ENCODE measurements at regions not wholly inside any gene's neighbourhood (a gene's known extent, or its start where the extent isn't known, plus 50 kb on each side); places are given as distances from the start of the nearest gene placed in this dataset.

DNA sequence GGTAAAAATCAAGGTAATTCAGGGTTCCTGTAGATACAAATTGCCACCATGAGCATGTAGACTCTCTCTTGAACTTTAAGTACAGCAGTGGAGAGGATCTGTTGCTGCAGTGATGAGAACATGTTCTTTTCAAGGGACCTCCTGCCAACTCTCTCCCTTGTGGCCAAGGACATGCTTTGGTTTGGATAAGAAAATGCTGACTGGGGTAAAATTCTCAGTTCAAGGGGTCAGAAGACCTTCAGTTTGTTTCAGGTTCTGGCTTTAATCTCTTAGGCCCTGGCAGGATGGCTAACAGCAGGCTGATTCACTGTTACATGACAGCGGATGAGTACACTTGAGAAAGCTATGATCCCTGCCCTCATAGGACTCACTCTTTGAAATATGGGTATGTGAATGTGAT is 299.2 kb upstream of the NMUR2 start:
- Histone ChIP-seq H3K4me3 (ENCODE audit: low read depth, low read length) (no peak overlapping the region), H3K9me3 (ENCODE audit: control insufficient read depth, insufficient read depth, low read length) (no peaks in the 10 kb centered on the region), H3K27ac (ENCODE audit: low read depth, low read length) (no peak overlapping the region), H3K27me3 (ENCODE audit: control insufficient read depth, insufficient read depth, low read length) (no peaks in the 10 kb centered on the region)
- no peak for DNase-seq (ENCODE audit: low read depth, low spot score)
- ChIA-PET CTCF (no interaction called here), POLR2A (no interaction called here)
- TF ChIP-seq, protein P1, sequence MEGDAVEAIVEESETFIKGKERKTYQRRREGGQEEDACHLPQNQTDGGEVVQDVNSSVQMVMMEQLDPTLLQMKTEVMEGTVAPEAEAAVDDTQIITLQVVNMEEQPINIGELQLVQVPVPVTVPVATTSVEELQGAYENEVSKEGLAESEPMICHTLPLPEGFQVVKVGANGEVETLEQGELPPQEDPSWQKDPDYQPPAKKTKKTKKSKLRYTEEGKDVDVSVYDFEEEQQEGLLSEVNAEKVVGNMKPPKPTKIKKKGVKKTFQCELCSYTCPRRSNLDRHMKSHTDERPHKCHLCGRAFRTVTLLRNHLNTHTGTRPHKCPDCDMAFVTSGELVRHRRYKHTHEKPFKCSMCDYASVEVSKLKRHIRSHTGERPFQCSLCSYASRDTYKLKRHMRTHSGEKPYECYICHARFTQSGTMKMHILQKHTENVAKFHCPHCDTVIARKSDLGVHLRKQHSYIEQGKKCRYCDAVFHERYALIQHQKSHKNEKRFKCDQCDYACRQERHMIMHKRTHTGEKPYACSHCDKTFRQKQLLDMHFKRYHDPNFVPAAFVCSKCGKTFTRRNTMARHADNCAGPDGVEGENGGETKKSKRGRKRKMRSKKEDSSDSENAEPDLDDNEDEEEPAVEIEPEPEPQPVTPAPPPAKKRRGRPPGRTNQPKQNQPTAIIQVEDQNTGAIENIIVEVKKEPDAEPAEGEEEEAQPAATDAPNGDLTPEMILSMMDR (IDR thresholded peaks at IDR 0.05; ENCODE audit: low read depth, low read length): no peak

DNA sequence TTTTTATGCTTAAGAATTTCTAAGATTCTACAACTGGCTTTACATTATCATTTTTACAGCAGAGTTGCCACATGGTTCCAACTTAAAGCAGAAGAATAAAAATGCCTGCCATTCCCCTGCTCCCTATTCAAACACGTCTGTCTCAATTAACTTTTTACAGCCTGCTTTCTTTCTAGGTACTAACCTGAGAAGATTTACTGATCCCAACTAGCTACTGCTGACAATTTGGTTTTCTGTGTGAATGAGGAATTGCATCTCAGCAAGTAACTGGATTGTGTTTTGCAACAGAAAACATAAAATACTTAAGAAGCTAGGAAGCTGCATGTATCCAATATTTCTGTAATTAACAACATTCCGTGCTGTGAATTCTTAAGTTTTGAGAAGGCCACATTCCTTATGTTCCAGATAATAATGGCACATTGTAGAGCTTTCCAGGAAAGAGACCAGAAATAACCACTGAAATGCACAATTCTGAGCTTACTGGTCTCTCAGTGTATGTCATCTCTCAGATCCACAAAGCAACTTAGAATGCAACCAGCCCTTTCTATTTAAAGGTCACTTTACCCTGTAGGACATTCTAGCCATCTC is 306.8 kb upstream of the NMUR2 start:
- ChIA-PET CTCF (no interaction called here), POLR2A (no interaction called here)
- Histone ChIP-seq H3K4me3 (ENCODE audit: low read depth, low read length) (no peak overlapping the region), H3K27ac (ENCODE audit: low read depth, low read length) (no peak overlapping the region), H3K27me3 (ENCODE audit: control insufficient read depth, insufficient read depth, low read length) (no peaks in the 10 kb centered on the region), H3K9me3 (ENCODE audit: control insufficient read depth, insufficient read depth, low read length) (no peaks in the 10 kb centered on the region)
- TF ChIP-seq, protein P1 (IDR thresholded peaks at IDR 0.05; ENCODE audit: low read depth, low read length): no peak
- DNase-seq (ENCODE audit: low read depth, low spot score): no peak

DNA sequence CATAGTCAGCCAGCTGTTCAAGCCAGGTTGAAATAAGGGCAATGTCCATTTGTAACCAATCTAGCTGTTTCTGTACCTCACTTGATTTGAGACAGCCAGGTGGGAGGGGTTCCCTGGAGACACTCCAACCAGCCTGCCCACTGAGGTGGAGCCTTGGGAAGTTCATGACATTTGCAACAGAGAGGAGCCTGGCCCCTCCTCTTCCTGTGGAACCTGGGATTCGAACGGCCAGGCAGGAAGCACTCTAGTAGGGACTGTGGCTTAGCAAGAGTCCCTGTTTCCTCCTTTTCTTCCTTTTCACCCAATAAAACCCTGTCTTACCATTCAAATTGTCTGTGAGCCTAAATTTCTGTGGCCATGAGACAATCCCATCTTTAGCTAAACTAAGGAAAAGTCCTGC is 312.3 kb upstream of the NMUR2 start:
- no peak for DNase-seq (ENCODE audit: low read depth, low spot score)
- Histone ChIP-seq H3K27me3 (ENCODE audit: control insufficient read depth, insufficient read depth, low read length) (no peaks in the 10 kb centered on the region), H3K9me3 (ENCODE audit: control insufficient read depth, insufficient read depth, low read length) (peaks cover 7% of the 10 kb centered on the region; the same call in 1 of the 2 replicates), H3K27ac (ENCODE audit: low read depth, low read length) (no peak overlapping the region), H3K4me3 (ENCODE audit: low read depth, low read length) (no peak overlapping the region)
- ChIA-PET CTCF (no interaction called here), POLR2A (interaction anchor here (0.6 kb wide), 1 partner anchor 513 kb away, joined by 3 read pairs; no protein-coding TSS in a partner anchor)
- TF ChIP-seq, protein P1 (IDR thresholded peaks at IDR 0.05; ENCODE audit: low read depth, low read length): no peak

DNA sequence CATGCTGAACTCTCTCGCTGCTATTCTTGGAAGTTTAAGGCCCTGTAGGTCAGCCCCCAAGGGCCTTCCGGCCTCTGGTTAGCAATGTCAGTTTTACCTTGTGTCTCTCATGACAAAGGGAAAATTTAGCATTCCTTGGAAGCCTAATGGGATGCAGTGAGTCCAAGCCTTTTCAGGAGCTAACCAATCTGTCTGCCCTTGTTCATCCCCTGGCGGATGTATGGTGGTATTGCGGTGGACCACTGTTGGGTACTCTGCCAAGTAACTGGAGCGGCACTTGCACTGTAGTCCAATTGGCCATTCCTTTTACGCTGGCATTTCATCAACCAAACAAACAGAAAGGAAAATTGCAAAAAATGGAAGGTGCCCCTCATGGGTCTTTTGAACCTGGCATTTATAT is 318.4 kb upstream of the NMUR2 start:
- POLR2A ChIA-PET: no interaction called here
- Histone ChIP-seq H3K27me3 (ENCODE audit: control insufficient read depth, insufficient read depth, low read length) (no peaks in the 10 kb centered on the region), H3K27ac (ENCODE audit: low read depth, low read length) (no peak overlapping the region), H3K4me3 (ENCODE audit: low read depth, low read length) (no peak overlapping the region), H3K9me3 (ENCODE audit: control insufficient read depth, insufficient read depth, low read length) (peaks cover 17% of the 10 kb centered on the region; the same call in 1 of the 2 replicates)
- TF ChIP-seq, protein P1 (IDR thresholded peaks at IDR 0.05; ENCODE audit: low read depth, low read length): no peak
- CTCF ChIA-PET: no interaction called here
- no peak for DNase-seq (ENCODE audit: low read depth, low spot score)

DNA sequence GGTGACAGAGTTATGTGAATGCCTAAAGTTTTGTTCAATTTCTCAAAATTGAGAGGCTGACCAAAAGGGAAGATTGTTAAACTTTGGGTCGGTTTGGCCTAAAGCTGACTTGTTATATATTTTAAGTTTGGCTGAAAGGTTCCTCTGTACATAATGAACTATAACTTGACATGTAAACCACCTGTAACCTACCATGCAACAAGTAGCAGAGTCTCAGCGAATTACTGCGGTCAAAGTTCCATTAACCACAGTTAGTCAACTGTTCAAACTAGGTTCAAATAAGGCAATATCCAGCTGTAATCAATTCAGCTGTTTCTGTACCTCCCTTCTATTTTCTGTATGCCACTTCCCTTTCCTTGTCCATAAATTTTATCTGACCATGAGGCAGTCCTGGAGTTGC is 325.1 kb upstream of the NMUR2 start:
- no peaks in the 10 kb centered on the region for H3K27me3 ChIP-seq (ENCODE audit: control insufficient read depth, insufficient read depth, low read length)
- POLR2A ChIA-PET: no interaction called here
- H3K9me3 ChIP-seq (ENCODE audit: control insufficient read depth, insufficient read depth, low read length): peaks cover 3% of the 10 kb centered on the region
- no peak overlapping the region for H3K4me3 ChIP-seq (ENCODE audit: low read depth, low read length)
- CTCF ChIA-PET: no interaction called here
- DNase-seq (ENCODE audit: low read depth, low spot score): no peak
- H3K27ac ChIP-seq (ENCODE audit: low read depth, low read length): no peak overlapping the region
- TF ChIP-seq, protein P1 (IDR thresholded peaks at IDR 0.05; ENCODE audit: low read depth, low read length): no peak
